CD4-positive, alpha-beta T cell (primary cell): ENCODE measurements at regions not wholly inside any gene's neighbourhood (a gene's known extent, or its start where the extent isn't known, plus 50 kb on each side); places are given as distances from the start of the nearest gene placed in this dataset.

Experiments used
- ATAC-seq: fragments of 200-7000 bp; cut with Tn5 transposase; one replicate; pipeline ENCODE4 v1.10.0; 2022; ENCODE audit warnings: mild to moderate bottlenecking; ENCODE audit not compliant: poor library complexity
- CTCF ChIA-PET: fragments of 350-600 bp; sonication (Branson Sonifier 250); formaldehyde crosslinking; loops from one replicate; lab custom pipeline; 2021; ENCODE audit warnings: antibody characterized with exemption, inconsistent platforms; lab: Charles Lee
- POLR2A ChIA-PET: fragments of 350-600 bp; sonication (Branson Sonifier 250); formaldehyde crosslinking; loops from one replicate; lab custom pipeline; 2021; ENCODE audit warnings: antibody characterized with exemption, inconsistent platforms; lab: Charles Lee
- DNase-seq, 14 experiments: peaks; one replicate each; pipeline ENCODE4 v3.0.0-alpha.2; 2013 to 2020; ENCODE audit warnings: mixed read lengths in 2 of 14
- H3K27ac ChIP-seq, 2 donors: one replicate each; pipeline versions ENCODE4 v1.5.1 to v1.7.0; 2013; ENCODE audit warnings: low read length in 2 of 2, low read depth in 1 of 2, mild to moderate bottlenecking in 1 of 2
- H3K27me3 ChIP-seq, 2 experiments: 1 replicate in 1 of 2; 2 replicates in 1 of 2; pipeline versions ENCODE4 v1.6.1 to v1.7.0; 2013; ENCODE audit warnings: low read length in 2 of 2, control low read depth in 1 of 2, mild to moderate bottlenecking in 1 of 2, moderate library complexity in 1 of 2; ENCODE audit not compliant: insufficient read depth in 2 of 2, control insufficient read depth in 1 of 2
- H3K36me3 ChIP-seq: one replicate; pipeline ENCODE4 v1.6.1; 2013; ENCODE audit warnings: low read length, control low read depth; ENCODE audit not compliant: insufficient read depth
- H3K4me1 ChIP-seq: one replicate; pipeline ENCODE4 v1.6.1; 2013; ENCODE audit warnings: low read length, control low read depth; ENCODE audit not compliant: insufficient read depth
- H3K4me3 ChIP-seq: one replicate; pipeline ENCODE4 v1.5.1; 2013; ENCODE audit warnings: mild to moderate bottlenecking, low read length, moderate library complexity
- H3K9me3 ChIP-seq, 2 experiments: 1 replicate in 1 of 2; 2 replicates in 1 of 2; pipeline versions ENCODE4 v1.6.1 to v1.7.0; 2013; ENCODE audit warnings: low read length in 2 of 2, mild to moderate bottlenecking in 2 of 2, control low read depth in 1 of 2, moderate library complexity in 1 of 2; ENCODE audit not compliant: control insufficient read depth in 1 of 2, insufficient read depth in 1 of 2
- H3K27ac Mint-ChIP-seq: one replicate; pipeline ENCODE4 v1.8.0; 2020; ENCODE audit warnings: mixed read lengths
- H3K27me3 Mint-ChIP-seq: one replicate; pipeline ENCODE4 v1.8.0; 2021; ENCODE audit warnings: mixed read lengths
- H3K36me3 Mint-ChIP-seq: one replicate; pipeline ENCODE4 v1.8.0; 2021; ENCODE audit warnings: low read depth, mixed read lengths
- H3K4me1 Mint-ChIP-seq: one replicate; pipeline ENCODE4 v1.8.0; 2021; ENCODE audit warnings: low read depth, mixed read lengths
- H3K4me3 Mint-ChIP-seq: one replicate; pipeline ENCODE4 v1.8.0; 2020; ENCODE audit warnings: mild to moderate bottlenecking, mixed read lengths
- H3K9me3 Mint-ChIP-seq: one replicate; pipeline ENCODE4 v1.8.0; 2020; ENCODE audit warnings: mixed read lengths
- intact Hi-C, 2 experiments: fragments of 100-400 bp; cut with DNase I in 1 of 2; cut with micrococcal nuclease in 1 of 2; formaldehyde crosslinking; loops; one replicate each; pipeline versions ENCODE4 v1.15.1 to v1.9.0; 2023 to 2025; cut with DNase I, micrococcal nuclease
- TF ChIP-seq, protein P1 (sequence below): fragments of 200-600 bp; IDR thresholded peaks from one replicate; pipeline ENCODE4 v1.8.0; 2022; ENCODE audit warnings: antibody characterized with exemption, mild to moderate bottlenecking

DNA sequence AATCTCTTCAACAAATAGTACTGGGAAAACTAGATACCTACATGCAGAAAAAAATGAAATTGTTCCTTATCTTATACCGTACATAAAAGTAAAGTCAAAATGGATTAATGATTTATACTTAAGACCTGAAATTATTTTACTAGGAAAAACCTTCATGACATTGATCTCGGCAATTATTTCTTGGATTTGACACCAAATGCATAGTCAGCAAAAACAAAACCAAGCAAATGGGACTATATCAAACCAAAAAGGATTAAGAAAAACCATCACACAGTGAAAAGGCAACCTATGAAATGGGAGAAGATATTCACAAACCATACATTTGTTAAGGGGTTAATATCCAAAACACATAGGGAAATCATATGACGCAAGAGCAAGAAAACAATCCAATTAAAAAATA, 433.6 kb downstream of the LRATD1 start:
- Histone ChIP-seq H3K4me1 (no peaks in the 10 kb centered on the region), H3K27me3 (peaks cover 0 to 7% of the 10 kb centered on the region in 2 experiments), H3K9me3 (no peaks in the 10 kb centered on the region), H3K27ac (no peak overlapping the region), H3K36me3 (no peaks in the 10 kb centered on the region), H3K4me3 (no peak overlapping the region)
- intact Hi-C loops = no loop called here
- CTCF ChIA-PET = no interaction called here
- H3K36me3 Mint-ChIP-seq = no peaks in the 10 kb centered on the region
- ATAC-seq (no peak), DNase-seq (no peak)
- TF ChIP-seq, protein P1, sequence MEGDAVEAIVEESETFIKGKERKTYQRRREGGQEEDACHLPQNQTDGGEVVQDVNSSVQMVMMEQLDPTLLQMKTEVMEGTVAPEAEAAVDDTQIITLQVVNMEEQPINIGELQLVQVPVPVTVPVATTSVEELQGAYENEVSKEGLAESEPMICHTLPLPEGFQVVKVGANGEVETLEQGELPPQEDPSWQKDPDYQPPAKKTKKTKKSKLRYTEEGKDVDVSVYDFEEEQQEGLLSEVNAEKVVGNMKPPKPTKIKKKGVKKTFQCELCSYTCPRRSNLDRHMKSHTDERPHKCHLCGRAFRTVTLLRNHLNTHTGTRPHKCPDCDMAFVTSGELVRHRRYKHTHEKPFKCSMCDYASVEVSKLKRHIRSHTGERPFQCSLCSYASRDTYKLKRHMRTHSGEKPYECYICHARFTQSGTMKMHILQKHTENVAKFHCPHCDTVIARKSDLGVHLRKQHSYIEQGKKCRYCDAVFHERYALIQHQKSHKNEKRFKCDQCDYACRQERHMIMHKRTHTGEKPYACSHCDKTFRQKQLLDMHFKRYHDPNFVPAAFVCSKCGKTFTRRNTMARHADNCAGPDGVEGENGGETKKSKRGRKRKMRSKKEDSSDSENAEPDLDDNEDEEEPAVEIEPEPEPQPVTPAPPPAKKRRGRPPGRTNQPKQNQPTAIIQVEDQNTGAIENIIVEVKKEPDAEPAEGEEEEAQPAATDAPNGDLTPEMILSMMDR = no peak
- no peak overlapping the region for H3K27ac Mint-ChIP-seq
- H3K27me3 Mint-ChIP-seq = peaks cover 6% of the 10 kb centered on the region
- no peak overlapping the region for H3K4me3 Mint-ChIP-seq
- H3K9me3 Mint-ChIP-seq = peaks cover 2% of the 10 kb centered on the region
- POLR2A ChIA-PET = no interaction called here
- H3K4me1 Mint-ChIP-seq = no peaks in the 10 kb centered on the region

GRCh38 chr2:15069149-15069548, 436.6 kb downstream of the LRATD1 start:
- no peak overlapping the region for H3K27ac Mint-ChIP-seq
- Histone ChIP-seq H3K4me3 (no peak overlapping the region), H3K9me3 (no peaks in the 10 kb centered on the region), H3K27ac (no peak overlapping the region), H3K36me3 (no peaks in the 10 kb centered on the region), H3K27me3 (no peaks in the 10 kb centered on the region), H3K4me1 (no peaks in the 10 kb centered on the region)
- DNase-seq = no peak
- TF ChIP-seq, protein P1 = no peak
- no peaks in the 10 kb centered on the region for H3K36me3 Mint-ChIP-seq
- intact Hi-C loops = no loop called here
- H3K9me3 Mint-ChIP-seq = peaks cover 2% of the 10 kb centered on the region
- H3K4me3 Mint-ChIP-seq = no peak overlapping the region
- ChIA-PET POLR2A (no interaction called here), CTCF (no interaction called here)
- H3K4me1 Mint-ChIP-seq = no peaks in the 10 kb centered on the region
- peaks cover 6% of the 10 kb centered on the region for H3K27me3 Mint-ChIP-seq
- no peak for ATAC-seq

DNA sequence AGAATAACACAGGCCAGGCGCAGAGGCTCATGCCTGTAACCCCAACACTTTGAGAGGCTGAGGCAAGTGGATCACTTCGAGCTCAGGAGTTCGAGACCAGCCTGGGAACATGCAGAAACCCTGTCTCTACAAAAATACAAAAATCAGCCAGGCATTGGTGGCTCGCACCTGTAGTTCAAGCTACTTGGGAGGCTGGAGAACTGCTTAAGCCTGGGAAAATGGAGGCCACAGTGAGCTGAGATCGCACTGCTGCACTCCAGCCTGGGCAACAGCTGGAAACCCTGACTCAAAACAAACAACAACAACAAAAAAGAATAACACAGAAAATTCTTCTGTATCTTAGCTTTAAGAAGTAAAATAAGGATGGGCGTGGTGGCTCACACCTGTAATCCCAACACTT, 440.3 kb downstream of the LRATD1 start:
- ATAC-seq (no peak), DNase-seq (no peak)
- peaks cover 6% of the 10 kb centered on the region for H3K27me3 Mint-ChIP-seq
- intact Hi-C loops = no loop called here
- ChIA-PET CTCF (interaction anchor here (0.6 kb wide), 1 partner anchor 160 kb away, joined by 3 read pairs; no protein-coding TSS in a partner anchor), POLR2A (no interaction called here)
- TF ChIP-seq, protein P1 = no peak
- no peaks in the 10 kb centered on the region for H3K4me1 ChIP-seq
- H3K4me3 ChIP-seq = no peak overlapping the region
- no peaks in the 10 kb centered on the region for H3K27me3 ChIP-seq
- H3K9me3 Mint-ChIP-seq = no peaks in the 10 kb centered on the region
- no peak overlapping the region for H3K27ac ChIP-seq
- no peaks in the 10 kb centered on the region for H3K36me3 Mint-ChIP-seq
- no peak overlapping the region for H3K27ac Mint-ChIP-seq
- no peak overlapping the region for H3K4me3 Mint-ChIP-seq
- H3K9me3 ChIP-seq = no peaks in the 10 kb centered on the region
- no peaks in the 10 kb centered on the region for H3K36me3 ChIP-seq
- no peaks in the 10 kb centered on the region for H3K4me1 Mint-ChIP-seq
